ENCODE measurements at regions not wholly inside any gene's neighbourhood (a gene's known extent, or its start where the extent isn't known, plus 50 kb on each side); places are given as distances from the start of the nearest gene placed in this dataset.

GRCh38 chr14:47935332-47935731 is 259.9 kb upstream of the MDGA2 start:
- TF ChIP-seq, protein P1, sequence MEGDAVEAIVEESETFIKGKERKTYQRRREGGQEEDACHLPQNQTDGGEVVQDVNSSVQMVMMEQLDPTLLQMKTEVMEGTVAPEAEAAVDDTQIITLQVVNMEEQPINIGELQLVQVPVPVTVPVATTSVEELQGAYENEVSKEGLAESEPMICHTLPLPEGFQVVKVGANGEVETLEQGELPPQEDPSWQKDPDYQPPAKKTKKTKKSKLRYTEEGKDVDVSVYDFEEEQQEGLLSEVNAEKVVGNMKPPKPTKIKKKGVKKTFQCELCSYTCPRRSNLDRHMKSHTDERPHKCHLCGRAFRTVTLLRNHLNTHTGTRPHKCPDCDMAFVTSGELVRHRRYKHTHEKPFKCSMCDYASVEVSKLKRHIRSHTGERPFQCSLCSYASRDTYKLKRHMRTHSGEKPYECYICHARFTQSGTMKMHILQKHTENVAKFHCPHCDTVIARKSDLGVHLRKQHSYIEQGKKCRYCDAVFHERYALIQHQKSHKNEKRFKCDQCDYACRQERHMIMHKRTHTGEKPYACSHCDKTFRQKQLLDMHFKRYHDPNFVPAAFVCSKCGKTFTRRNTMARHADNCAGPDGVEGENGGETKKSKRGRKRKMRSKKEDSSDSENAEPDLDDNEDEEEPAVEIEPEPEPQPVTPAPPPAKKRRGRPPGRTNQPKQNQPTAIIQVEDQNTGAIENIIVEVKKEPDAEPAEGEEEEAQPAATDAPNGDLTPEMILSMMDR (IDR thresholded peaks at IDR 0.05; ENCODE audit: unreplicated experiment): no peak

GRCh38 chr14:47929334-47929733 is 253.9 kb upstream of the MDGA2 start:
- H3K27me3 Mint-ChIP-seq (ENCODE audit: unreplicated experiment): no peaks in the 10 kb centered on the region
- no peaks in the 10 kb centered on the region for H3K4me1 Mint-ChIP-seq (ENCODE audit: unreplicated experiment)
- no peak for DNase-seq (ENCODE audit: low spot score)
- no peak overlapping the region for H3K27ac Mint-ChIP-seq (ENCODE audit: unreplicated experiment)
- no peaks in the 10 kb centered on the region for H3K9me3 Mint-ChIP-seq (ENCODE audit: unreplicated experiment)
- TF ChIP-seq, protein P1 (IDR thresholded peaks at IDR 0.05; ENCODE audit: unreplicated experiment): no peak
- no peaks in the 10 kb centered on the region for H3K36me3 Mint-ChIP-seq (ENCODE audit: low read depth, unreplicated experiment)
- H3K4me3 Mint-ChIP-seq (ENCODE audit: unreplicated experiment): no peak overlapping the region

More at GRCh38 chr14:47935332-47935731, 259.9 kb upstream of the MDGA2 start:
- Mint-ChIP-seq H3K27me3 (ENCODE audit: unreplicated experiment) (no peaks in the 10 kb centered on the region), H3K4me1 (ENCODE audit: unreplicated experiment) (no peaks in the 10 kb centered on the region), H3K27ac (ENCODE audit: unreplicated experiment) (no peak overlapping the region), H3K9me3 (ENCODE audit: unreplicated experiment) (no peaks in the 10 kb centered on the region), H3K36me3 (ENCODE audit: low read depth, unreplicated experiment) (no peaks in the 10 kb centered on the region), H3K4me3 (ENCODE audit: unreplicated experiment) (no peak overlapping the region)
- DNase-seq (ENCODE audit: low spot score): no peak

GRCh38 chr14:47921133-47921532 is 245.7 kb upstream of the MDGA2 start:
- DNase-seq (ENCODE audit: low spot score): no peak
- Mint-ChIP-seq H3K27me3 (ENCODE audit: unreplicated experiment) (no peaks in the 10 kb centered on the region), H3K27ac (ENCODE audit: unreplicated experiment) (no peak overlapping the region), H3K4me1 (ENCODE audit: unreplicated experiment) (no peaks in the 10 kb centered on the region), H3K9me3 (ENCODE audit: unreplicated experiment) (no peaks in the 10 kb centered on the region), H3K36me3 (ENCODE audit: low read depth, unreplicated experiment) (no peaks in the 10 kb centered on the region), H3K4me3 (ENCODE audit: unreplicated experiment) (no peak overlapping the region)
- TF ChIP-seq, protein P1 (IDR thresholded peaks at IDR 0.05; ENCODE audit: unreplicated experiment): no peak

- DNase-seq (ENCODE audit: low spot score): no peak
- no peak overlapping the region for H3K4me3 Mint-ChIP-seq (ENCODE audit: unreplicated experiment)
- H3K9me3 Mint-ChIP-seq (ENCODE audit: unreplicated experiment): no peaks in the 10 kb centered on the region
- H3K27me3 Mint-ChIP-seq (ENCODE audit: unreplicated experiment): no peaks in the 10 kb centered on the region
- no peaks in the 10 kb centered on the region for H3K36me3 Mint-ChIP-seq (ENCODE audit: low read depth, unreplicated experiment)
- no peaks in the 10 kb centered on the region for H3K4me1 Mint-ChIP-seq (ENCODE audit: unreplicated experiment)
- H3K27ac Mint-ChIP-seq (ENCODE audit: unreplicated experiment): no peak overlapping the region
- TF ChIP-seq, protein P1 (IDR thresholded peaks at IDR 0.05; ENCODE audit: unreplicated experiment): no peak
These were observed 244.6 kb upstream of the MDGA2 start for GRCh38 chr14:47919997-47920396.

- H3K27me3 Mint-ChIP-seq (ENCODE audit: unreplicated experiment): no peaks in the 10 kb centered on the region
- TF ChIP-seq, protein P1 (IDR thresholded peaks at IDR 0.05; ENCODE audit: unreplicated experiment): no peak
- H3K4me1 Mint-ChIP-seq (ENCODE audit: unreplicated experiment): no peaks in the 10 kb centered on the region
- H3K36me3 Mint-ChIP-seq (ENCODE audit: low read depth, unreplicated experiment): no peaks in the 10 kb centered on the region
- no peak for DNase-seq (ENCODE audit: low spot score)
- no peak overlapping the region for H3K27ac Mint-ChIP-seq (ENCODE audit: unreplicated experiment)
- H3K4me3 Mint-ChIP-seq (ENCODE audit: unreplicated experiment): no peak overlapping the region
- H3K9me3 Mint-ChIP-seq (ENCODE audit: unreplicated experiment): no peaks in the 10 kb centered on the region
These were observed 244.0 kb upstream of the MDGA2 start for GRCh38 chr14:47919334-47919846.

Measured in endothelial cell (in vitro differentiated cells).